Mesodermal cell (in vitro differentiated cells): ENCODE measurements at regions not wholly inside any gene's neighbourhood (a gene's known extent, or its start where the extent isn't known, plus 50 kb on each side); places are given as distances from the start of the nearest gene placed in this dataset.
"Not testable (repeated sequence)": the region's sequence is repeated elsewhere in the genome, so short reads cannot be mapped to it uniquely, and the experiment has no call there.

ENCODE experiments used
- H3K27ac ChIP-seq: 2 replicates; pipeline ENCODE4 v1.7.0; 2013; ENCODE audit warnings: mild to moderate bottlenecking, low read depth, low read length, moderate library complexity; ENCODE audit not compliant: severe bottlenecking
- H3K36me3 ChIP-seq: 2 replicates; pipeline ENCODE4 v1.7.1; 2013; ENCODE audit warnings: mild to moderate bottlenecking, low read length, moderate library complexity; ENCODE audit not compliant: control insufficient read depth, insufficient read depth
- H3K4me1 ChIP-seq: one replicate; pipeline ENCODE4 v1.7.1; 2013; ENCODE audit warnings: mild to moderate bottlenecking, low read length; ENCODE audit not compliant: insufficient read depth, control insufficient read depth, poor library complexity, severe bottlenecking
- H3K4me3 ChIP-seq: 2 replicates; pipeline ENCODE4 v1.7.0; 2013; ENCODE audit warnings: low read length, control low read depth, mild to moderate bottlenecking; ENCODE audit not compliant: insufficient read depth, poor library complexity, severe bottlenecking; ENCODE audit errors: extremely low read depth
- H3K9me3 ChIP-seq: 2 replicates; pipeline ENCODE4 v1.7.1; 2013; ENCODE audit warnings: mild to moderate bottlenecking, low read length, moderate library complexity; ENCODE audit not compliant: control insufficient read depth
- WGBS, 2 experiments: methylation state at CpG; one replicate each; pipeline ENCODE4 v1.1.5; 2013; ENCODE audit warnings: missing lambda C conversion rate in 2 of 2; ENCODE audit not compliant: insufficient coverage in 2 of 2; 5-methylcytosine and 5-hydroxymethylcytosine counted together

DNA sequence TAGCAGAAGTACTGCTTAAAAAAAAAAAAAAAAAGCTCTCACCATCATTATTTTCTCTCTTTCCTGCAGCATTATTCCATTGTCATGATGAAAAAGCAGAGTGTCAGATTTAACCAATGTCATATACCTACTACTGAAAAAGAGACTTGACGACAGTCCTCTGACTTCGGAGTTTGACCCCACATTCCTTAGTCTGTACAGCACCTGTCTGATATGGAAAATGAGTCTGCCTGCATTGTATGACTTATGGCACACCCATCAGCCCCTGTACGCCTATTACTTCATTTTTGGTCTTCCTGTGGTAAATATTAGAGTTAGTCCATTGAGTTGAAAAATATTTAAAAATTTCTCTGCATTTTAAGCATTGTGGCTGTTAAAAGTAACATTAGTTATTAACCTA, 54.5 kb upstream of the NOX4 start:
- WGBS, 2 experiments: 100% methylated on average over 1 of the region's 3 CpGs; no CpG with 5 or more reads in 1 of the 2 experiments
- Histone ChIP-seq H3K4me1 (no peaks in the 10 kb centered on the region), H3K9me3 (no peaks in the 10 kb centered on the region), H3K27ac (no peak overlapping the region), H3K4me3 (no peak overlapping the region), H3K36me3 (no peaks in the 10 kb centered on the region)

- not testable (repeated sequence) for H3K36me3 ChIP-seq, H3K4me1 ChIP-seq, H3K27ac ChIP-seq, H3K4me3 ChIP-seq, H3K9me3 ChIP-seq
- no CpG with 5 or more reads among the region's 1 CpG for WGBS, 2 experiments
Observed at GRCh38 chr11:89555781-89556180, 64.6 kb upstream of the NOX4 start.

GRCh38 chr11:89556731-89557707, 65.8 kb upstream of the NOX4 start:
- not testable (repeated sequence) for H3K9me3 ChIP-seq, H3K4me3 ChIP-seq, H3K36me3 ChIP-seq, H3K27ac ChIP-seq, H3K4me1 ChIP-seq
- WGBS, 2 experiments: 100% methylated on average over 2 of the region's 3 CpGs; no CpG with 5 or more reads in 1 of the 2 experiments

DNA sequence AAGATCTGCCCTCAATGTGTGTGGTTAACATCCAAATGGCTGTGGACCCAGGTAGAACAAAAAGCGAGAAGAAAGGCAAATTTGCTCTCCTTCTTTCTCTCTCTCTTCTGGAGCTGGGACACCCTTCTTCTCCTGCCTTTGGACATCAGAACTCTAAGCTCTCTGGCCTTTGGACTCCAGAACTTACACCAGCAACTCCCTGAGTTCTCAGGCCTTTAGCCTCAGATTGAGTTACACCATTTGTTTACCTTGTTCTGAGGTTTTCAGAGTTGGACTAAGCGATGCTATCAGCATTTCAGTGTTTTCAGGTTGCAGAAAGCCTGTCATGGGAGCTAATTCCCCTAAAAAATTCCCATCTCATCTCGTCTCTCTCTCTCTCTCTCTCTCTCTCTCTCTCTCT, 69.4 kb upstream of the NOX4 start:
- not testable (repeated sequence) for H3K4me3 ChIP-seq, H3K36me3 ChIP-seq, H3K4me1 ChIP-seq, H3K9me3 ChIP-seq, H3K27ac ChIP-seq
- 100% methylated on average over 1 of the region's 3 CpGs; no CpG with 5 or more reads in 1 of the 2 experiments for WGBS, 2 experiments

GRCh38 chr11:89562731-89563130, 71.6 kb upstream of the NOX4 start:
- not testable (repeated sequence) for H3K4me3 ChIP-seq, H3K27ac ChIP-seq, H3K36me3 ChIP-seq, H3K4me1 ChIP-seq, H3K9me3 ChIP-seq
- 82% methylated on average over 2 of the region's 2 CpGs; no CpG with 5 or more reads in 1 of the 2 experiments for WGBS, 2 experiments

DNA sequence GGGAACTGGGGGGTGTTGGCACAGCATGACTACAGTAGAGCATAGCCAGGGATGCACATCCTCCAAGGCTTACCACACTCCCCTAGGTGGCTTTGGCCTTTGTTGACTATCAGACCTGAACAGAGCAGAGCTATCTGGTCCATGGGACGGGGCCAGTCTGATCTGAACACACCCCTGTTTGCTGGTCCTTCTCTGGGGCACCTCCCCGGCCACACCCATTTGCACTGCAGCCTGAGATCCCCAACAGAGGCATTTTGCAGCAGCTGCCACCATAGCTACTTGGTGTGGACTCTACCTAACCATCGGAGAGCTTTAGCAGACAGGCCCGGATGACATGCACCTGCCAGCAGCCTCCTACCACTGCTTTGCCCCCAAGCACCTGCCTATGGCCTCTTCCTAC, 75.8 kb upstream of the NOX4 start:
- Histone ChIP-seq H3K4me1 (no peaks in the 10 kb centered on the region), H3K36me3 (no peaks in the 10 kb centered on the region), H3K9me3 (no peaks in the 10 kb centered on the region), H3K27ac (no peak overlapping the region), H3K4me3 (no peak overlapping the region)
- WGBS, 2 experiments: 79 to 90% methylated on average over 4 of the region's 4 CpGs

- WGBS, 2 experiments: no CpG with 5 or more reads among the region's 5 CpGs
- H3K4me3 ChIP-seq, H3K27ac ChIP-seq, H3K4me1 ChIP-seq, H3K9me3 ChIP-seq, H3K36me3 ChIP-seq: not testable (repeated sequence)
Observed at GRCh38 chr11:89569387-89569786, 78.2 kb upstream of the NOX4 start.

GRCh38 chr11:89571706-89572105, 80.5 kb upstream of the NOX4 start:
- not testable (repeated sequence) for H3K27ac ChIP-seq, H3K9me3 ChIP-seq, H3K4me1 ChIP-seq, H3K4me3 ChIP-seq, H3K36me3 ChIP-seq
- no CpG with 5 or more reads among the region's 2 CpGs for WGBS, 2 experiments

GRCh38 chr11:89575846-89576245, 84.7 kb upstream of the NOX4 start:
- not testable (repeated sequence) for H3K4me1 ChIP-seq, H3K9me3 ChIP-seq, H3K27ac ChIP-seq, H3K36me3 ChIP-seq, H3K4me3 ChIP-seq

DNA sequence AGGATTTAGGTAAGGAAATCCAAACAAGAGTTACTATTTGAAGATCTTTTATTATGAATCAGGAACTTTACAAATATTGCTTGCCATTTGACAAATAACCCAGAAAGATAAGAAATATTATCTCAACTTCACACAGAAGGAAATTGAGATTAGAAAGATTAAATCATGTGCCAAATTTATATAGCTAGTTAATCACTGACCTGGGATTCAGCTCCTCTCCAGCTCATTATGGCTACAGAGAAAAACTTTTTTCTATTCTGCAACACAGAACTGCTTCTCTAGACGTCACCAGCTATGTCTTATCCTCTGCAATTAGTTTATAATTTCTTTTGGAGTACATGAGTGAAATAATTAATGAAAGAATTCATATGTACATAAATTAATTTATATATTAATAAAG, 86.3 kb upstream of the NOX4 start:
- not testable (repeated sequence) for H3K4me1 ChIP-seq, H3K27ac ChIP-seq, H3K9me3 ChIP-seq, H3K36me3 ChIP-seq, H3K4me3 ChIP-seq
- no CpG with 5 or more reads among the region's 1 CpG for WGBS, 2 experiments

GRCh38 chr11:89583580-89583979, 92.4 kb upstream of the NOX4 start:
- H3K27ac ChIP-seq: no peak overlapping the region
- no peak overlapping the region for H3K4me3 ChIP-seq
- no peaks in the 10 kb centered on the region for H3K9me3 ChIP-seq
- peaks cover 3% of the 10 kb centered on the region for H3K4me1 ChIP-seq
- no CpG with 5 or more reads among the region's 2 CpGs for WGBS, 2 experiments
- H3K36me3 ChIP-seq: no peaks in the 10 kb centered on the region
